Stimulated activated CD8-positive, alpha-beta memory T cell treated with anti-CD3 and anti-CD28 coated beads, Interleukin-12 subunit alpha, Interleukin-12 subunit beta, amount 100 ng/mL, for 1 hour (primary cell): ENCODE measurements at regions not wholly inside any gene's neighbourhood (a gene's known extent, or its start where the extent isn't known, plus 50 kb on each side); places are given as distances from the start of the nearest gene placed in this dataset.
"Not testable (repeated sequence)": the region's sequence is repeated elsewhere in the genome, so short reads cannot be mapped to it uniquely, and the experiment has no call there.

Experiments
- DNase-seq: peaks from one replicate; pipeline ENCODE4 v3.0.0-alpha.2; 2020; ENCODE audit warnings: low read depth

DNA sequence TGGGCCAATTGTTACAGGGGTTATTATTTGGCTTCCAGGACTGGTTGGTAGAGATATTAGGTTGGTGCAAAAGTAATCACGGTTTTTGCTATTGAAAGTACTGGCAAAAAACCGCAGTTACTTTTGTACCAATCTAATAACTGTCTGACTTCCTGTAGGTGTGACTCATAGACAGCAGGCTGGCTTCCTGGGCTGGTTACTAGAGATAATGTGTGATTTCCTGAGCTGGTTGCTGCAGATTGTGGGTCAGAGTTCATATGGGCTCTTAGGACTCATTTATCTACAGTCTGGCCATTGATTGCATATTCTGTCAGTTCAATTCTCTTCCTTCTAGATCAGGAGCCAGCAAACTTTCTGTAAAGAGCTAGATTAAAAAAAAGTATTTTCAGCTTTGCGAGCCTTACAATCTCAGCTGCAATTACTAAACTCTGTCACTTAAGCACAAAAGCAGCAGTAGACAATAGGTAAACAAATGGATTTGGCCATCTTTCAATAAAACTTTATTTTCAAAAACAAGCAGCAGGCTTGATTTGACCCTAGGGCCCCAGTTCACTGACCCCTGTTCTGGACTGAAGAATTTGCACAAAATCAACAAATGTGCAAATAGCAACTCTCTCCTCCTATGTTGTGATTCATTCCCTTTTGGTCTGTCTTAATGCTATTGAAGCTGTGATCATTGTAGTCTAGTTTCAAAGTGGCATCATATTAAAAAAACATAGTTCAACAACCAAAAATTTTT is 50.8 kb upstream of the BOD1L1 start:
- no peak for DNase-seq

DNA sequence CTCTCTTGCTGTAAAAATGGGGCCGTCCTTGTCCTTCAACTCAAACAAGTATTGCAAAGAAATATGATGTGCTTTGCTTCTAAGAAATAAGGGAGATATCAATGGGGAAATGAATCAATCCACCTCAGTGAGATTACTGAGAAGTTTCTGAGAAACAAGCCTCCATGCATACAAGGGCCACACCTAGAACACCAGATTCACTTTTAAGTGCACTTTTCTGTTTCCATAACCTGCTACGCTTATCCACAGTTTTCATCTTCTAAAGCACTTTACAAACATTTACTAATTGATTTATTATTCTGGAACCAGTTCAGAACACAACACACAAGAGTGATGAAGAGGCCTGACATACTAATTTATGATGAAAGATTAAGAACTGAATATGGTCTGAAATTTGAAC is 54.0 kb upstream of the BOD1L1 start:
- no peak for DNase-seq

DNA sequence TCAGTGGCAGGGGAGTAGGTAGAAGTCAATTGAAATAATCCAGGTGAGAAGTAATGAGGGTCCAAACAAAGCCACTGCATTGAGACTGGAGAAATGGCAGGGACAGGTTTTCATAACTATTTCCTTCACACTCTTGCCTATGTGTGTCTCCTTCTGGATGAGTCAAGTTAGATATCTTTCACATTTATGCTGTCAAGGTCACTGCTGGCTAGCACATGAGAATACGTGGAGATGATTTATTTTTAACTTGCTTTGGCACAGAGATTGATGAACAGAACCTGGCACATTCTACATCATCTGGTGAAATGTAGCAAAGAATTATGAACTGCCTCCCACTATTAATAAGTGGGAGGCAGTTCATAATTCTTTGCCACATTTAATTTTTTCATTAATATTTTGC is 66.7 kb upstream of the BOD1L1 start:
- no peak for DNase-seq

DNA sequence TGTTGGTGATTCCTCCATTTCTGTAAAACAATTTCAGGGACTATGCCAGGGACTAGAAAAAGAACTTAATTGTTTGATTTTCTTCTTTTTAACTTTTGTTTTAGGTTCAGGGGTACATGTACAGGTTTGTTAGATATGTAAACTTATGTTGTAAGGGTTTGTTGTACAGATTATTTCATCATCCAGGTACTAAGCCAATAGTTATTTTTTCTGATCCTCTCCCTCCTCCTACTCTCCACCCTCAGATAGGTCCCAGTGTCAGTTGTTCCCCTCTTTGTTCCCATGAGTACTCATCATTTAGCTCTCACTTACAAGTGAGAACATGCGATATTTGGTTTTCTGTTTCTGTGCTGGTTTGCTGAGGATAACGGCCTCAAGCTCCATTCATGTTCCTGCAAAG is 70.8 kb upstream of the BOD1L1 start:
- DNase-seq: no peak

DNA sequence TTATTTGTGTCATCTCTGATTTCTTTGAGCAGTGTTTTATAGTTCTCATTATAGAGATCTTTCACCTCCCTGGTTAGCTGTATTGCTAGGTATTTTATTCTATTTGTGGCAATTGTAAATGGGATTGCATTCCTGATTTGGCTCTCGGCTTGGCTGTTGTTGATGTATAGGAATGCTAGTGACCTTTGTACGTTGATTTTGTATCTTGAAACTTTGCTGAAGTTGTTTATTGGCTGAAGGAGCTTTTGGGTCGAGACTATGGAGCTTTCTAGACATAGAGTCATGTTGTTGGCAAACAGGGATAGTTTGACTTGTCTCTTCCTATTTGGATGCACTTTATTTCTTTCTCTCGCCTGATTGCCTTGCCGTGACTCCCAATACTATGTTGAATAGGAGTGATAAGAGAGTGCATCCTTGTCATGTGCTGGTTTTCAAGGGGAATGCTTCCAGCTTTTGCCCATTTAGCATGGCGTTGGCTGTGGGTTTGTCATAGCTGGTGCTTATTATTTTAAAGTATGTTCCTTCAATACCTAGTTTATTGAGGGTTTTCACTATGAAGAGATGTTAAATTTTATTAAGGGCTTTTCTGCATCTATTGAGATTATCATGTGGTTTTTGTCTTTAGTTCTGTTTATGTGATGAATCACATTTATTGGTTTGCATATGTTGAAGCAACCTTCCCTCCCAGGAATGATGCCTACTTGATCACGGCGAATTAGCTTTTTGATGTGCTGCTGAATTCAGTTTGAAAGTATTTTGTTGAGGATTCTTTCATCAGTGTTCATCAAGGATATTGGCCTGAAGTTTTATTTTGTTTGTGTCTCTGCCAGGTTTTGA is 72.7 kb upstream of the BOD1L1 start:
- DNase-seq: no peak

DNA sequence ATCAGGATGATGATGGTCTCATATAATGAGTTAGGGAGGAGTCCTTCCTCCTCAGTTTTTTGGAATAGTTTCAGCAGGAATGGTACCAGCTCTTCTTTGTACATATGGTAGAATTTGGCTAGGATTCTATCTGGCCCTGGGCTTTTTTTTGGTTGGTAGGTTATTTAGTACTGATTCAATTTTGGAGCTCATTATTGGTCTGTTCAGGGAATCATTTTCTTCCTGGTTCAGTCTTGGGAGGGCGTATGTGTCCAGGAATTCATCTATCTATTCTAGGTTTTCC is 73.3 kb upstream of the BOD1L1 start:
- not testable (repeated sequence) for DNase-seq

DNA sequence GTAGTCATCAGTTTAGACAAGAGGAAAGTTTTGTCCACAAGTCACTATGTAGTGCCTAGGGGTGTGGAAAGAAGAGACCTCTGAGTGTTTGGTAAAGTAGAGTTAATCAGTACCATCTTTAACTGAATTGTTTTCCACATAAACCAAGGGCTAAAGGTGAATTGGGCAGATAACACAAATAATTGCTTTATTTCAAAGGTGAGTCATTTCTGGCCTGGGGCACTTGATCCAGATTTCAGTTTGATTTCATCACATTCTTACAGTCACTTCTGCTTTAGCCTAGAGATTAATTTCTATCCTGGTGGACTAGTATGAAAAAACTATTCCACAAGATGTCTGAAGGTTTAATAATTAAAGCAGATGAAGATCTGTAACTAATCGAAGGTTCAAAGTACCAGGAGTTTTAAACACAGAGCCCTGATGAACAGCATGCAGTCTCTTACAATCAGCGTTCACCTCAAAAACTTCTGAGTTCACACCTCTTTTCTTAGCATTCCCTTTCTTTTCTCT is 74.5 kb upstream of the BOD1L1 start:
- no peak for DNase-seq

DNA sequence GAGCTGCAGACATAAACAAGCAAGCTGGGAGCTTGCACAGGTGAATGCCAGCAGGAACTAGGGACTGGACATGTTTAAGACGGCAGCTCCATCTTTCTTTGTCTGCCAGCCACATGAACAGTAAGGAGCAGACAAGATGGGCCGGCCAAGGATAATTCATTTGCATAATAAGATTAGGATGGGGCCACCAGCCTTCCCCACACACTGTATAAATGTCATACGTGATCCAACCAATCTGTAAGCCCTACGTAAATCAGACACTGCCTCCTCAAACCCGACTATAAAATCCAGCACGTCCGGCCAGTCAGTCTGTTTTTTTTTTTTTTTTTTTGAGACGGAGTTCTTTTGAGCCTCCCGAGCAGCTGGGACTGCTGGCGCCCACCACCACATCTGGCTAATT is 75.6 kb upstream of the BOD1L1 start:
- no peak for DNase-seq

DNA sequence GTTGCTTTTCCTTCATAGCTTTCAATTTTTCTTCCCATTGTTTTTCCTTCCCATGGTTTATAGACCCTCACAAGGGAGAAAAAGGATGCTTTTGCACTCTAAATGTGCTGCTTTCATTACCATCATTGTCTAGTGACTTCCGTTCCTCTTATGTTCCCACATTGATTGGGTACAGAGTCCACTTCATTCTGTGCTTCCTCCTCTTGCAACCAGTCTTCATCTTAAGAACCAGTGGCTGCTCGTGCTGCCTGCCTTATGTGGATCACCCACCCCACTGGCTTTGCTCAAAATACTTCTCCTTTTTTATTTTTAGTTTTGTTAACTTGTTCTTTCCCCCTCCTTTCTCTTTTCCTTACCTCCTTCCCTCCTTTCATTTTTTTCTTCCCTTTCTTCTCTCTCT is 76.5 kb upstream of the BOD1L1 start:
- DNase-seq: no peak

DNA sequence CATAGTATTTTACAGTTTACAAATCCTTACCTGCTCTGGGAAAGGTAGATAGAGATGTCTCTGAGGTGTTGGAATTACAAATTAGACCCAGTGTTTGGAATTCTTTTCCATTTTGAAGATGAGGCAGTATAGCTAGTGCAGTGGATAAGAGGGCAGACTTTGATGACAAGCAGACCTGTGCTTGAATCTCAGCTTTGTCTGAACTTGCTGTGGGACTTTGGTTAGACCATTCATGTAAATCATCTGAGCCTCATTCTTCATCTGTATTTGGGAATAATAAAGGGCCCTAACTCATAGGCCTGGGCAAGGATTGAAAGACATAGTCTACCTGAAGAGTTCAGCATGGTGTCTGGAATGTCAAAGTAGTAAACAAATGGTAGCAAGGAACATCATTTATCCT is 77.2 kb upstream of the BOD1L1 start:
- DNase-seq: no peak

DNA sequence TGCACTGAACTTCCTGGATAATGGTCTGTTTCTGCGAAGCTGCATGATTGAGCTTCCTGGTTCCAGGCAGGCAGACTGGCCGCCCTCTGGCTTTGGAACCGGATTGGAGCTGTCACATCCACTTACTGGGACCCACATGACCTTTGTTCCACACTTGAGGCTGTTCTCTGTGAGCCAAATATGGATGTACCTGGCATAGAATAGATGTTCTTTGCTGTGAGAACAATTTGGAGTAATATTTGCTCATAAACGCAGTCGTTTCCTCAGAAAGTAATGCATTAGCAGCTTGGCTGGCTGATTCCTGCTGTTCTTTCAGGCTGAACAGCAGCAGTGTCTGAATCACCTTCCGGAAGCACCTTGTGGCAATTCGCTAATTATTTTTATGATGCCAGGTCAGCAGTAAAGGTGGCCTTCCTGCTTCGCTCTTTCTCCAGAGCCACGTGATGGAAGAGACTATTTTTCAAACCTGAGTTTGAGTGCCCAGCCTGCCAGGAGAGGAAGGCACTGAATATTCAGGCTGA is 78.1 kb upstream of the BOD1L1 start:
- no peak for DNase-seq

DNA sequence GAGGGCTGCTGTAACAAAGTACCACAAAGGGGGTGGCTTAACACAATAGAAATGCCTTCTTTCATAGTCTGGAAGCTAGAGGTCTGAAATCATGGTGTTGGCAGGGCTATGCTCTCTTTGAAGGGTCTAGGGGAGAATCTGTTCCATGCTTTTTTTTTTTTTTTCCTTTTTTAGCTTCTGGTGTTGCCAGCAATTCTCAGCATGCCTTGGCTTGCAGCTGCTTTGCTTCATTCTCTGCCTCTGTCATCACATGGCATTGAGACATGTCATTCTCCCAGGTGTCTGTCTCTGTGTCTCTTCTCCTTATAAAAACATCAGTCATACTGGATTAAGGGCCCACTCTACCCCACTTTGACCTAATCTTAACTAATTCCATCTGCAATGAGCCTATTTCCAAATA is 78.6 kb upstream of the BOD1L1 start:
- DNase-seq: no peak

DNA sequence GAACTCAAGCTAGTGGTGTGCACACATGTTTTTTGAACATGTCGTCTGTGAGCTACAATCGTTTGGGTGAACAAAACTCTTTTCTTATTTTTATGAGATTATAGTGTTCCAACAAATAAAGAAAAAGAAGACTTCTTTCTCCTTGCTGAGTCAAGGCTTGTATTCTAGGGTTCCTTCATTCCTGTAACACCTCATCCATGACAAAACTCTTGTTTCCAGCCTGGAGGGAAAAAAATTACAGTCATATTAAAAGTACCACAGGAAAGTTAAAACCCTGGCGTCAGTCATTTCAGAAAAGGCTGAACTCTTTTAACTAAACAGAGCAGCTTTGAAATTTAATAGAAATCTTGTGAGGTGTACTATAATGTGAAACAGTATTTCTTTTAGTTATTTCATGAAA is 79.2 kb upstream of the BOD1L1 start:
- no peak for DNase-seq

DNA sequence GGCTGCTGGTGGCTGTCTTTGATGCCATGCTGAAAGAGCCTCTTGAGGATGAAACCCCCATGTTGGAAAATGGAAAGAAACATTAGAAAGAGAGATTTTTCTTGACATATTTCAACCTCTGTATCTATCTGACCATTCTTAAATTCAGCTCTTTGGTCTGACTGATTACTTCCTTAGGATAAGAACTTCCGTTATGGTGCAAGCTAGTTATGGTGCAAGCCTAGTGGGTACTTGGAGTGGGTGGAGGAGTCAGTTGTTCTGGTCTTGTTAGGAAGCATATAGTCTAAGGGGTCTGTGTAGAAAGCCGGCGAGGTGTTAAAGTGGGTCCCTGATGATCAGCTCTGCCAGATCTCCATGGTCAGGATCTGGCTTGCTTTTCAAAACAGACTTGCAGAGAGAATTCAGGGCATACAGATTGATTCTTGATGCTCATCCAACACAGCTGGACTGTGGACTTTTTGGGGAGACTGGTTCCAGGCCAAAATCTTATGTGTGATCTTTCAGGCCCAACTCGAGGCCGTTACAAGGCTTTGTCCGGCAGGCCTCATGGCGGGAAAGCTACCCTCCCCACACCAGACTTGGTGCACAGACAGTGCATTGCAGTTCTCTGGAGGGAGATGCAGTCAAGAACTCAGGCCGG is 82.8 kb upstream of the BOD1L1 start:
- DNase-seq: no peak

DNA sequence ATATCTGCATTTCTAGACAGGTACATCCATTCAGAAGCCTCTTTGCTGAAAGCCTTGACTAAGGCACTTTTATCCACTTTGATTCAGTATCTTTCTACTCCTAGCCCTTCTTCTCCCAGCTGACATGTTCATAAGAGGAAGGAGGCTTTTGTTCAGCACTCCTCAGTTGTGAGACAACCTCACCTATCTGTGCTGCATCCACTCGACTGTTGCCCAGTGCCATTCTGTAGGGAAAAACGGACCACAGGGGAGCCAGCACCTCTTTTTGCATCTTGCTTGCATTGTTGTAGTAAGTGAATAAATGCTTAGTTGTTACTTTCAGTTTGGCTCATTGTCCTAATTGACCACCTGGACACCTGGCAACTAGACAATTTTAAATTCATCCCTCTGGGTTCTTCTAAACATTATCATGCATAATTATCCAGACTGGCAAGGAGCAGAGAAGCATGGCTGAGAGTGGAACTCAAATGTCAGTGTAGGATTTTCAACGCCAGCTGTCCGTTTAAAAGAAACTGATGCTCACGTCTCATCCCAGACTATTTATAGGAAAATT is 83.8 kb upstream of the BOD1L1 start:
- DNase-seq: no peak

DNA sequence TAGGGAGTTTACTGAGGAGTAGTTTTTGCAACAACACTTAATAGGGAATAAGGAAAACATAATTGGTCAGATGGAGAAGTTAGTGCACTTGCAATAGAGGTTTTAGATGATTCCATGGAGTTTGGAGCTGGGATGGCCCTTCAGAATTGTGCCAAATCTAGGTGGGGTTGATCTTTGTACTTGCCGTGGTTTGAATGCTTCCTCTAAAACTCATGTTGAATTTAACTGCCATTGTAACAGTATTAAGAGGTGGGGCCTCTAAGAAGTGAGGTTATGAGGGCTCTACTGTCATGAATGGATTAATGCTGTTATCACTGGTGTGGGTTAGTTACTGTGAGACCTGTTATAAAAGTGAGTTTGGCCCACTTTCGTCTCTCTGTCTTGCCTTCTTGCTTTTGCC is 94.4 kb upstream of the BOD1L1 start:
- DNase-seq: no peak

DNA sequence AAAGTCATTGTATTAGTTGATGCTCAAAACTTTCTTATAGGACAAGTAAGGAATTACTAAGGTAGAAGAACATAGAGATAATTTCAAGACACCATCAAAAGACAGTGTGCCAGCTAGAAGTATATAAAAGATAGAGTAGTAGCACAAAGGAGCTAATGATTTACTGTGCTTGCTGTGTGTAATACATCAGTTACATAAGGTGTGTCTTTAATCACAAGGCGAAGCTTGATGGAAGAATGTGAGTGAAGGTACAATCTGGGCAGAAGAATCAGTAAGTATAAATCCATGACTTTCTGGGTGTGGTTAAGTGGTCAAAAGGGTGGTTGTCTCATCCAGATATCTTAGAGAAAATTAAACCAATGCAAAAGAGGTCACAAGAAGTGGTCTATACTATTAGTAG is 95.1 kb upstream of the BOD1L1 start:
- DNase-seq: no peak

DNA sequence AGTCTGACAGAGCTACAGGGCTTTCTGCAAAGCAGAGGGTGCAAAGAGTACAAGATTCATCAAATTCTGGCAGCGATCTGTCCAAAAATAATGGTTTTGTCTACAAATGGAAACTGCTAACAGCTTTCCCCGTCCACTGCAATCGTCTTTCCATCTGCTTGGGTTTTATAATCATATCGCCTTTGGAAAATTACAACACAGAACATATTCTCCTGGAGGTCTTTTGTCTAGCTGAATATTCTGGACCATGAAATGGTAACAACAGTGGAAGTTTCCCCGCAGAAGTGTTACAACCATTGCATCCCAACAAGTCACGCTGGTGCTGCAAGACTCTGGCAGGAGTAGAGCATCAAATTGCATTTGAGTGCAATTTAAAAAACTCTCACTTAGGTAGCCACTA is 101.2 kb upstream of the BOD1L1 start:
- no peak for DNase-seq

DNA sequence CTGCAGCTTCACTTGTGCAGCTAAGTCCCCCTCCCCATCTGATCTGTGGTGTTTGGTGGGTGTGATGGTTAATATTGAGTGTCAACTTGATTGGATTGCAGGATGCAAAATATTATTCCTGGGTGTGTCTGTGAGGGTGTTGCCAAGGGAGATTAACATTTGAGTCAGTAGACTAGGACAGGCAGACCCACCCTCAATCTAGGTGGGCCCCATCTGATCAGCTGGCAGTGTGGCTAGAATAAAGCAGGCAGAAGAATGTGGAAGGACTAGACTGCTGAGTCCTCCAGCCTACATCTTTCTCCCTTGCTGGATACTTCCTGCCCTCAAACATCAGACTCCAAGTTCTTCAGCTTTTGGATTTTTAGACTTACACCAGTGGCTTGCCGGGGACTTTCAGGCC is 103.5 kb upstream of the BOD1L1 start:
- DNase-seq: no peak

DNA sequence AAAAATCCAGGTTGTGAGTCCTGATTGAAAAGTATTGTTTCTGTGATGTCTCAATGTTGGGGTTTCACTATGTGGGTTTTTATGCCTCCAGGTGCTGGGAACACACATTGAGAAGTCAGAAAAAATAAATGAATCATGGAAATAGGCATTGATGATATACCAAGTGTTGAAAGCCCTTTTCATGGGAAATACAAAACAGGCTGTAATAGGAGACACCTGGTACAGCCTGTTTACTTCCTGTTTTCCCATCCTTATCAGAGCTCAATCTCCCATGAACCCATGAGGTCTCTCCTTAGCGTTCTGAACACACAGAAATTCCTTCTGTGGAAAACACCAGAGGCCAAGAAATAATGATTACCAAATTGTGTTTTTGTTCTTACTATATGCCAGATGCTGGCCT is 106.3 kb upstream of the BOD1L1 start:
- DNase-seq: no peak

DNA sequence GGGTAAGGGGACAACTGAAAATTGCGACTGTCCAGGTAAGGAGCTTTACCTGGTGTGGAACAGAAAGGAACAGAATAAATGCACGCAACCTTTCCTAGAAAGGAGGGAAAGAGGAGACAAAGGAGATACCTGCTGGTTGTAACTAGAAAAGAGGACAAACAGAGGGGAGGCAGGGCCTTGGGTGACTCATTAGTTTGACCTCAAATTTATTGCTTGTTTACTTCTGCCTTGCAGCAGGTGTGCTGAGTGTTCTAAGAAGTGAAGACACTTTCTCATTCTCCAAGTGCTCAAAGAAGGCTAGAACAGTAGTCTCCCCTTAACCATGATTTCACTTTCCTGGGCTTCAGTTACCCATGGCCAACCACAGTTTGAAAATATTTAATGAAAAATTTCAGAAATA is 123.1 kb upstream of the BOD1L1 start:
- DNase-seq: no peak

DNA sequence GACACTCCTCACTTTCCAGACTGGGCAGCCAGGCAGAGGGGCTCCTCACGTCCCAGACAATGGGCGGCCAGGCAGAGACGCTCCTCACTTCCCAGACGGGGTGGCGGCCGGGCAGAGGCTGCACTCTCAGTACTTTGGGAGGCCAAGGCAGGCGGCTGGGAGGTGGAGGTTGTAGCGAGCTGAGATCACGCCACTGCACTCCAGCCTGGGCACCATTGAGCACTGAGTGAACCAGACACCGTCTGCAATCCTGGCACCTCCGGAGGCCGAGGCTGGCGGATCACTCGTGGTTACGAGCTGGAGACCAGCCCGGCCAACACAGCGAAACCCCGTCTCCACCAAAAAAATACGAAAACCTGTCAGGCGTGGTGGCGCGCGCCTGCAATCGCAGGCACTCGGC is 134.1 kb upstream of the BOD1L1 start:
- not testable (repeated sequence) for DNase-seq

DNA sequence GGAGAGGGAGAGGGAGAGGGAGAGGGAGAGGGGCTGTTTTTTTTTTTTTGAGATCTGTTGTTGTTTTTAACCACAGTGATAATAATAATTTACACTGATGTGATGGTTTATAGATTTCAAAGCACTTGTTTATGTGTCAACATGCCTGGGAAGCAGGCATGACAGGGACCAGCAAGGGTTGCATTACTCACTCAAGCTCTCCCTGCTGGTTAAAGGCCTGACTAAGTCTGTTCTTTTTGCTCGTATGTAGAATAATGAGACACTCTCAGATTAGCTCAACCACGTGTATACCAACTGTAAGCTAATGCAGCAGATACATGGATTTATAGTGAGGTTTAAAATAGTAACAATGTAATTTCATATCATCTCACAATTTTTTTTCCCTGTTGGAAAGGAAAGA is 134.6 kb upstream of the BOD1L1 start:
- DNase-seq: no peak
